GM12873 (cell line): ENCODE measurements at regions not wholly inside any gene's neighbourhood (a gene's known extent, or its start where the extent isn't known, plus 50 kb on each side); places are given as distances from the start of the nearest gene placed in this dataset.

Experiments used
- TF ChIP-seq, protein P1 (sequence below): IDR thresholded peaks from 2 replicates; pipeline ENCODE4 v1.5.1; 2012; ENCODE audit warnings: low read depth, mild to moderate bottlenecking, moderate library complexity, low read length, control low read depth; ENCODE audit not compliant: insufficient read depth; ENCODE audit errors: missing control alignments

DNA sequence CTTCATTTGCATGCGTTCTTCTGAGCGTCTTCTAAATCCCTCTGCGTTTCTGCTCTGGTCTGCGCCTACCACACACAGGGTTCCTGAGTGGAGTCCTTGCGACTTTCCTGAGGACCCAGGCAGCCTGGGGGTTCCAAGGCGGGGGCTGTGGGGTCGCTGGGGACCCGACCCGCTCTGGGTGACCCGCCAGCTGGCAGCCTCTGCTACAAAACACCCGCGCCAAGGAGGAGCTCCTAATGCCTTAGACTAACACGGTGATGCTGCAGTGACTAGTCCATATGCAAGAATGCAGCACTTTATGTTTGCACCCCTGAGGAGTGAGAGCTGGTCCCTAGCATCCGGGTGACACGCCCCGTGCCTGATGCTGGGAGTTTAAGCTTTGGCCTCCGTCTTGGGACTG lies 367.0 kb upstream of the POM121L12 start:
- TF ChIP-seq, protein P1, sequence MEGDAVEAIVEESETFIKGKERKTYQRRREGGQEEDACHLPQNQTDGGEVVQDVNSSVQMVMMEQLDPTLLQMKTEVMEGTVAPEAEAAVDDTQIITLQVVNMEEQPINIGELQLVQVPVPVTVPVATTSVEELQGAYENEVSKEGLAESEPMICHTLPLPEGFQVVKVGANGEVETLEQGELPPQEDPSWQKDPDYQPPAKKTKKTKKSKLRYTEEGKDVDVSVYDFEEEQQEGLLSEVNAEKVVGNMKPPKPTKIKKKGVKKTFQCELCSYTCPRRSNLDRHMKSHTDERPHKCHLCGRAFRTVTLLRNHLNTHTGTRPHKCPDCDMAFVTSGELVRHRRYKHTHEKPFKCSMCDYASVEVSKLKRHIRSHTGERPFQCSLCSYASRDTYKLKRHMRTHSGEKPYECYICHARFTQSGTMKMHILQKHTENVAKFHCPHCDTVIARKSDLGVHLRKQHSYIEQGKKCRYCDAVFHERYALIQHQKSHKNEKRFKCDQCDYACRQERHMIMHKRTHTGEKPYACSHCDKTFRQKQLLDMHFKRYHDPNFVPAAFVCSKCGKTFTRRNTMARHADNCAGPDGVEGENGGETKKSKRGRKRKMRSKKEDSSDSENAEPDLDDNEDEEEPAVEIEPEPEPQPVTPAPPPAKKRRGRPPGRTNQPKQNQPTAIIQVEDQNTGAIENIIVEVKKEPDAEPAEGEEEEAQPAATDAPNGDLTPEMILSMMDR, result no peak

DNA sequence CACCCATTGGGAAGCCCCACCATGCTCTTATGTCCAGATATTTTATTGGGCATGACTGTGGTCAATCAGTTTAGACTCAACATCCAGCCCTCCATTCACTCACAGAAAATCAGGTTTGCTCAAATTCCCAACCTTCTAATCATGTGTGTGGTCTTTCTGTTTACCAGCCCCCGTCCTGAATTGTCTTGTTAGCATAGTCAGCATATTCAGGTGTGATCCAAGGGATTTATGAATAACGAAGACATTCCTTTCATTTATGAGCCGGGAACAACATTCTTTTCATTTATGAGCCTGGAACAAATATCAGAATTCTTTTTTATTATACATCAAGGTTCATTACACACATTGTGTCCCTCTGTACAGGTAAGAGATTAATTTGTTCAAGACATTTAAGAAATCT lies 376.3 kb upstream of the POM121L12 start:
- TF ChIP-seq, protein P1, result no peak

GRCh38 chr7:52656098-52656497 lies 379.3 kb upstream of the POM121L12 start:
- TF ChIP-seq, protein P1, result no peak

GRCh38 chr7:52652621-52653020 lies 382.8 kb upstream of the POM121L12 start:
- TF ChIP-seq, protein P1, result no peak

DNA sequence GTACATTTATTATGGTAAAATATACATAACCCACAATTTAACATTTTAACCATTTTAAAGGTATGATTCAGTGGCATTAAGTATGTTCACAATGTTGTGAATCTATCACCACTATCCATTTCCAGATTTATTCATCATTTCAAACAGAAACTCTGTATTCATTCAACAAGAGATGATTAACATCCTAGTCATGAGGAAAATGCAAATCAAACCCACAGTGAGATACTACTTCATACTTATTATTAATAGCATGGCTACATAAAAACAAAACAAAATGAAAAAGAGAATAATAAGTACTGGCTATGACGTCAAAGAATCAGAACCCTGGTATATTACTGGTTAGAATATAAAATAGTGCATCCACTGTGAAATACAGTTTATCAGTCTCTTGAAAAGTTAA lies 386.6 kb upstream of the POM121L12 start:
- TF ChIP-seq, protein P1, result no peak

- TF ChIP-seq, protein P1, result no peak
These were observed 388.4 kb upstream of the POM121L12 start for GRCh38 chr7:52647046-52647445.

- TF ChIP-seq, protein P1, result no peak
These were observed 395.5 kb upstream of the POM121L12 start for GRCh38 chr7:52639981-52640380.
